ENCODE measurements at regions not wholly inside any gene's neighbourhood (a gene's known extent, or its start where the extent isn't known, plus 50 kb on each side); places are given as distances from the start of the nearest gene placed in this dataset.

DNA sequence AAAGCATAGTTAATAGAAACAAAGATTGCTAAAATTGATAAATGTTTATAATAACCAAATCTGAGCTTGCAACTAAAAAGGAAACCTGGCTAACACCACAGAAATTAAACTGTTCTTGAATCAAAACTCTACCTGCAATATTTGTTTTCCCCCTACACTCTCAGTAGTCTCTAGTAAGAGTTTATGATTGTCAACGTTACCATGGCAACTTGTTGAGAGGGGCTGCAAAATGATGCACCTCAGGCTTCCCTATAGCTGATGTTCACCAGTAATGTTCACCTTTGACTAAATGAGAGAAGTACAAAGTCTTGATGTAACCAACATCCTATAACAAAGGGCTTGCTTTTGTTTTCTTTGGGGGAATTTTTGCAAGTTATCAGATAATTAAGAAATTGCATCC is 101.1 kb upstream of the FHIT start:
- DNase-seq (ENCODE audit: low spot score), result no peak
- Histone ChIP-seq H3K4me3 (ENCODE audit: low read depth in 1 of 3, low read length in 3 of 3) (no peak overlapping the region), H3K36me3 (ENCODE audit: control insufficient read depth in 4 of 4, insufficient read depth in 3 of 4, low read depth in 1 of 4, low read length in 3 of 4) (no peaks in the 10 kb centered on the region), H3K9me3 (ENCODE audit: control insufficient read depth in 4 of 4, low read length in 3 of 4) (no peaks in the 10 kb centered on the region), H3K4me1 (ENCODE audit: control insufficient read depth in 4 of 4, insufficient read depth in 4 of 4, low read length in 3 of 4) (no peaks in the 10 kb centered on the region), H3K9ac (ENCODE audit: low read depth in 1 of 2, low read length in 2 of 2) (no peak overlapping the region), H3K27me3 (ENCODE audit: control insufficient read depth in 4 of 4, insufficient read depth in 4 of 4, low read length in 3 of 4) (no peaks in the 10 kb centered on the region), H3K27ac (ENCODE audit: low read depth in 1 of 2, low read length in 2 of 2) (no peak overlapping the region)
- TF ChIP-seq FOXA2 (IDR thresholded peaks at IDR 0.05), result no peak
- TF ChIP-seq SP1 (IDR thresholded peaks at IDR 0.05), result no peak
- TF ChIP-seq GABPA (IDR thresholded peaks at IDR 0.05 in 1 of 2, conservative IDR thresholded peaks at IDR 0.05 in 1 of 2), result no peak
- TF ChIP-seq RAD21 (IDR thresholded peaks at IDR 0.05), result no peak
- TF ChIP-seq, protein P1, sequence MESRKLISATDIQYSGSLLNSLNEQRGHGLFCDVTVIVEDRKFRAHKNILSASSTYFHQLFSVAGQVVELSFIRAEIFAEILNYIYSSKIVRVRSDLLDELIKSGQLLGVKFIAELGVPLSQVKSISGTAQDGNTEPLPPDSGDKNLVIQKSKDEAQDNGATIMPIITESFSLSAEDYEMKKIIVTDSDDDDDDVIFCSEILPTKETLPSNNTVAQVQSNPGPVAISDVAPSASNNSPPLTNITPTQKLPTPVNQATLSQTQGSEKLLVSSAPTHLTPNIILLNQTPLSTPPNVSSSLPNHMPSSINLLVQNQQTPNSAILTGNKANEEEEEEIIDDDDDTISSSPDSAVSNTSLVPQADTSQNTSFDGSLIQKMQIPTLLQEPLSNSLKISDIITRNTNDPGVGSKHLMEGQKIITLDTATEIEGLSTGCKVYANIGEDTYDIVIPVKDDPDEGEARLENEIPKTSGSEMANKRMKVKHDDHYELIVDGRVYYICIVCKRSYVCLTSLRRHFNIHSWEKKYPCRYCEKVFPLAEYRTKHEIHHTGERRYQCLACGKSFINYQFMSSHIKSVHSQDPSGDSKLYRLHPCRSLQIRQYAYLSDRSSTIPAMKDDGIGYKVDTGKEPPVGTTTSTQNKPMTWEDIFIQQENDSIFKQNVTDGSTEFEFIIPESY (IDR thresholded peaks at IDR 0.05), result no peak
- TF ChIP-seq HNF4A (conservative IDR thresholded peaks at IDR 0.05), result no peak
- TF ChIP-seq, protein P2, sequence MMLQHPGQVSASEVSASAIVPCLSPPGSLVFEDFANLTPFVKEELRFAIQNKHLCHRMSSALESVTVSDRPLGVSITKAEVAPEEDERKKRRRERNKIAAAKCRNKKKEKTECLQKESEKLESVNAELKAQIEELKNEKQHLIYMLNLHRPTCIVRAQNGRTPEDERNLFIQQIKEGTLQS (IDR thresholded peaks at IDR 0.05), result no peak
- no peak for TF ChIP-seq FOXA1 (IDR thresholded peaks at IDR 0.05)
- TF ChIP-seq, protein P3, sequence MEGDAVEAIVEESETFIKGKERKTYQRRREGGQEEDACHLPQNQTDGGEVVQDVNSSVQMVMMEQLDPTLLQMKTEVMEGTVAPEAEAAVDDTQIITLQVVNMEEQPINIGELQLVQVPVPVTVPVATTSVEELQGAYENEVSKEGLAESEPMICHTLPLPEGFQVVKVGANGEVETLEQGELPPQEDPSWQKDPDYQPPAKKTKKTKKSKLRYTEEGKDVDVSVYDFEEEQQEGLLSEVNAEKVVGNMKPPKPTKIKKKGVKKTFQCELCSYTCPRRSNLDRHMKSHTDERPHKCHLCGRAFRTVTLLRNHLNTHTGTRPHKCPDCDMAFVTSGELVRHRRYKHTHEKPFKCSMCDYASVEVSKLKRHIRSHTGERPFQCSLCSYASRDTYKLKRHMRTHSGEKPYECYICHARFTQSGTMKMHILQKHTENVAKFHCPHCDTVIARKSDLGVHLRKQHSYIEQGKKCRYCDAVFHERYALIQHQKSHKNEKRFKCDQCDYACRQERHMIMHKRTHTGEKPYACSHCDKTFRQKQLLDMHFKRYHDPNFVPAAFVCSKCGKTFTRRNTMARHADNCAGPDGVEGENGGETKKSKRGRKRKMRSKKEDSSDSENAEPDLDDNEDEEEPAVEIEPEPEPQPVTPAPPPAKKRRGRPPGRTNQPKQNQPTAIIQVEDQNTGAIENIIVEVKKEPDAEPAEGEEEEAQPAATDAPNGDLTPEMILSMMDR (IDR thresholded peaks at IDR 0.05; ENCODE audit: low read depth, low read length, missing input control), result no peak
- TF ChIP-seq EGR1 (IDR thresholded peaks at IDR 0.05; ENCODE audit: low read depth in 2 of 2), result no peak
- TF ChIP-seq, protein P4, sequence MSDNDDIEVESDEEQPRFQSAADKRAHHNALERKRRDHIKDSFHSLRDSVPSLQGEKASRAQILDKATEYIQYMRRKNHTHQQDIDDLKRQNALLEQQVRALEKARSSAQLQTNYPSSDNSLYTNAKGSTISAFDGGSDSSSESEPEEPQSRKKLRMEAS (IDR thresholded peaks at IDR 0.05), result no peak
- no peak for TF ChIP-seq RXRA (IDR thresholded peaks at IDR 0.05)
- WGBS, result 88% methylated on average over 1 of the region's 1 CpG

DNA sequence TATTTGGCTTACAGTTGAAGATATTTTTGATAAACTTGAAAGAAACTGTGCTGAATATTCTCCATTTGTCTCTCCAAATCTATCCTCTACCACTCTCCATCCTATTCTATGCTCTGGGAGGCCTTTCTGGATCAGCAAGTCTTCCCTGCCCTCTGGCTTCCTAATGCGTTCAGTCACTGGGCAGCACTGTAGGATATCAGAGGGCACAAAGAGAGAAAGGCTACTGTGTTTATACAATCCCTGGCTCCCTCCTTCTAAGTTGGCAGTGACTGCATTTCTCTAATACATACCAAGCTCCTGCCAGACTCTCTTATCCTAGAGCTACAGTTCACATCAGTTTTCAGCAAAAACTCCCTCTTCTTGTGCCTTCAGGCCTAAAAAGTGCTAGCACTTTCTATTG is 102.1 kb upstream of the FHIT start:
- DNase-seq (ENCODE audit: low spot score), result no peak
- TF ChIP-seq FOXA2 (IDR thresholded peaks at IDR 0.05) (no peak), TAF1 (conservative IDR thresholded peaks at IDR 0.05) (no peak), JUND (IDR thresholded peaks at IDR 0.05) (no peak), NR2F2 (IDR thresholded peaks at IDR 0.05) (no peak), GABPA (IDR thresholded peaks at IDR 0.05 in 1 of 2, conservative IDR thresholded peaks at IDR 0.05 in 1 of 2) (no peak), HNF4A (conservative IDR thresholded peaks at IDR 0.05) (no peak), FOXA1 (IDR thresholded peaks at IDR 0.05) (no peak), EGR1 (IDR thresholded peaks at IDR 0.05; ENCODE audit: low read depth in 2 of 2) (no peak), YY1 (IDR thresholded peaks at IDR 0.05) (no peak), RAD21 (IDR thresholded peaks at IDR 0.05) (no peak), HNF4G (IDR thresholded peaks at IDR 0.05) (no peak), SP1 (IDR thresholded peaks at IDR 0.05) (no peak)
- TF ChIP-seq, protein P2 (IDR thresholded peaks at IDR 0.05), result no peak
- TF ChIP-seq, protein P4 (IDR thresholded peaks at IDR 0.05), result no peak
- TF ChIP-seq, protein P1 (IDR thresholded peaks at IDR 0.05), result no peak
- TF ChIP-seq, protein P5, sequence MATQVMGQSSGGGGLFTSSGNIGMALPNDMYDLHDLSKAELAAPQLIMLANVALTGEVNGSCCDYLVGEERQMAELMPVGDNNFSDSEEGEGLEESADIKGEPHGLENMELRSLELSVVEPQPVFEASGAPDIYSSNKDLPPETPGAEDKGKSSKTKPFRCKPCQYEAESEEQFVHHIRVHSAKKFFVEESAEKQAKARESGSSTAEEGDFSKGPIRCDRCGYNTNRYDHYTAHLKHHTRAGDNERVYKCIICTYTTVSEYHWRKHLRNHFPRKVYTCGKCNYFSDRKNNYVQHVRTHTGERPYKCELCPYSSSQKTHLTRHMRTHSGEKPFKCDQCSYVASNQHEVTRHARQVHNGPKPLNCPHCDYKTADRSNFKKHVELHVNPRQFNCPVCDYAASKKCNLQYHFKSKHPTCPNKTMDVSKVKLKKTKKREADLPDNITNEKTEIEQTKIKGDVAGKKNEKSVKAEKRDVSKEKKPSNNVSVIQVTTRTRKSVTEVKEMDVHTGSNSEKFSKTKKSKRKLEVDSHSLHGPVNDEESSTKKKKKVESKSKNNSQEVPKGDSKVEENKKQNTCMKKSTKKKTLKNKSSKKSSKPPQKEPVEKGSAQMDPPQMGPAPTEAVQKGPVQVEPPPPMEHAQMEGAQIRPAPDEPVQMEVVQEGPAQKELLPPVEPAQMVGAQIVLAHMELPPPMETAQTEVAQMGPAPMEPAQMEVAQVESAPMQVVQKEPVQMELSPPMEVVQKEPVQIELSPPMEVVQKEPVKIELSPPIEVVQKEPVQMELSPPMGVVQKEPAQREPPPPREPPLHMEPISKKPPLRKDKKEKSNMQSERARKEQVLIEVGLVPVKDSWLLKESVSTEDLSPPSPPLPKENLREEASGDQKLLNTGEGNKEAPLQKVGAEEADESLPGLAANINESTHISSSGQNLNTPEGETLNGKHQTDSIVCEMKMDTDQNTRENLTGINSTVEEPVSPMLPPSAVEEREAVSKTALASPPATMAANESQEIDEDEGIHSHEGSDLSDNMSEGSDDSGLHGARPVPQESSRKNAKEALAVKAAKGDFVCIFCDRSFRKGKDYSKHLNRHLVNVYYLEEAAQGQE (IDR thresholded peaks at IDR 0.05), result no peak
- H3K27me3 ChIP-seq (ENCODE audit: control insufficient read depth in 4 of 4, insufficient read depth in 4 of 4, low read length in 3 of 4), result no peaks in the 10 kb centered on the region
- no peak overlapping the region for H3K9ac ChIP-seq (ENCODE audit: low read depth in 1 of 2, low read length in 2 of 2)
- no peaks in the 10 kb centered on the region for H3K36me3 ChIP-seq (ENCODE audit: control insufficient read depth in 4 of 4, insufficient read depth in 3 of 4, low read depth in 1 of 4, low read length in 3 of 4)
- no peaks in the 10 kb centered on the region for H3K9me3 ChIP-seq (ENCODE audit: control insufficient read depth in 4 of 4, low read length in 3 of 4)
- no peak overlapping the region for H3K4me3 ChIP-seq (ENCODE audit: low read depth in 1 of 3, low read length in 3 of 3)
- no peak overlapping the region for H3K27ac ChIP-seq (ENCODE audit: low read depth in 1 of 2, low read length in 2 of 2)
- no peaks in the 10 kb centered on the region for H3K4me1 ChIP-seq (ENCODE audit: control insufficient read depth in 4 of 4, insufficient read depth in 4 of 4, low read length in 3 of 4)
- WGBS, result 94% methylated on average over 1 of the region's 1 CpG

All from liver (tissue), 8 donors.